ENCODE measurements at regions not wholly inside any gene's neighbourhood (a gene's known extent, or its start where the extent isn't known, plus 50 kb on each side); places are given as distances from the start of the nearest gene placed in this dataset.

DNA sequence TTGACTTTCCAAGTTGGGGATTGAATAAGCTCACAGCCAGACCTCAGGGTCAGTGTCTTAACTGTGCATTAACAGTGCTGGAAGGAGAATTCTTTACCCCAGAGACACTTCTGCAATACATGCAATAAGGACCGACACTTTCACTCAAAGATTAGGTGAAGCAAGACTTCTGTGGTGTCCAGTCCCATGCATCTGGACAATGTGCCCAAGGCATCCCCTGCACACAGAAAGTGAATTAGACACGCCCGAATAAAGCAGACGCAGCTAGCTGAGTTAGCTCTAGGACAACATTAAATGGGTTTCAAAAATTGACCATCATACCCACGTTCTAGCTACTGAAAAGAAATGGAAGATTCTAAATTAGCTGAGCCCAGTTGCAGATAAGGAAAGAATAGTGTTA lies 223.9 kb upstream of the NR2F2 start:
- DNase-seq: no peak

- no peak for DNase-seq
Measured at GRCh38 chr15:96107916-96108315, 222.6 kb upstream of the NR2F2 start.

DNA sequence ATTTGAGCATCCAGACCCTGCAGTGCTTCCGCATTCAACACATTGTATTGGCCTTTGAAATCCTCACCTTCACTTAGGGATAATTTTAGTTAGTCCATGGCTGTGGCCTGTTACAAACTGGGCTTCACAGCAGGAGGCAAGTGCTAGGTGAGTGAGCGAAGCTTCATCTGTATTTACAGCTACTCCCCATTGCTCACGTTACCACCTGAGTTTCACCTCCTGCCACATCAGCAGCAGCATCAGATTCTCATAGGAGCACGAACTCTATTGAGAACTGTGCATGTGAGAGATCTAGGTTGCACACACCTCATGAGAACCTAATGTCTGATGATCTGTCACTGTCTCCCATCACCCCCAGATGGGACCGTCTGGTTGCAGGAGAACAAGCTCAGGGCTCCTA lies 222.1 kb upstream of the NR2F2 start:
- no peak for DNase-seq

GRCh38 chr15:96109820-96110219 lies 220.7 kb upstream of the NR2F2 start:
- DNase-seq: no peak

DNA sequence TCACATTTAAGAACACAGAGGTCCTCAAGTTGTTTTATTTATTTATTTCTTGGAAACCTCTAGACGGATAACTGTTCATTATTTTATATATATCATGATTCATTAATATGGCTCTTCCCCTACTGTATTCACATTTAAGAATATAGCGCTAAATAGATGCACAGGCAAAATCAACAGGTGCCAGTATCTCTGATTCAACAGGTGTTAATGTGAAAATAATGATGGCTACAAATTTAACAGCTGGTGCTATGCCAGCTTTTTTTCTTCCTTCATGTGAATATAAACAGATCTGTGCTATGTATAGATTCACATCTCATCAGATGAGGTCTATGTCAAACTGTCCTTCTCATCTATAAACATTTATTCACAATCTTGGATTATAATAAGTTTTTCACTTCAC lies 218.5 kb upstream of the NR2F2 start:
- no peak for DNase-seq

DNA sequence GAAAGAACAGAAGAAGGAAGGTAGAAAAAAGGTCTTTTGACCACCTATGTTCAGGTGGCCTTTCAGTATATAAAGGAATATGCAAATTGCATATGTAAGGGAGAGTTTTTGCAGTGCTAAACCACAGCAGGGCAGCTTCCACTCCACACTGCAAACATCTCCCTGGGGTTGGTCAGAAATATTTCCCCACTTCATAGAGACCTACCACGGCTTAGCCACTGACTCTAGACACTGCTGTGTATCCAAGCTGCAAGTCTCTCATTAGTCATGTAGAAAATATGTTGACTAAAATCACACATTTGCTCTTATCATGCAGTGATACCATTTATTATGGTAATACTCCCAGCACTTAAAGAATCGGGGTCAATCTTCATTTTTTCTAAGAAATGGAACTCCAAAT lies 214.9 kb upstream of the NR2F2 start:
- DNase-seq: no peak

GRCh38 chr15:96117270-96117669 lies 213.2 kb upstream of the NR2F2 start:
- no peak for DNase-seq

- no peak for DNase-seq
Measured at GRCh38 chr15:96119734-96120133, 210.8 kb upstream of the NR2F2 start.

- DNase-seq: no peak
Measured at GRCh38 chr15:96121086-96121920, 209.2 kb upstream of the NR2F2 start.

GRCh38 chr15:96122077-96123027 lies 208.1 kb upstream of the NR2F2 start:
- DNase-seq: no peak

DNA sequence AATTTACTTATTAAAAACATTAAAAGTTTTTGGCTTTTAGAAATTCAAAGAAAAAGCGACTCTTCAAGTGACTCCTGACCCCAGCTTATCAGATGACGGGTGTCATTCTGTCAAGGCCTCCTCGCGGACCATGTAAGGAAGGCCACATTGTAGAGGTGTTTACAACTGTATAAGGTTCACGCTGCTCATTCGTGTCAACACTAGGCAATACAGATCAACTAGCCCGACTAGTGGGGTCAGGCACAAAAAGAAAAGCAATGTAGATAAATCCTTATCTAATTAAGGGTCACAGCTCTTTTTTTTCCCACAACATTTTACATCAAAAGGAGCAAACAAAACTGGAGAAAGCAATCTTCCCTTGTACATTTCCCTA lies 207.5 kb upstream of the NR2F2 start:
- no peak for DNase-seq

GRCh38 chr15:96123630-96124187 lies 206.8 kb upstream of the NR2F2 start:
- no peak for DNase-seq

DNA sequence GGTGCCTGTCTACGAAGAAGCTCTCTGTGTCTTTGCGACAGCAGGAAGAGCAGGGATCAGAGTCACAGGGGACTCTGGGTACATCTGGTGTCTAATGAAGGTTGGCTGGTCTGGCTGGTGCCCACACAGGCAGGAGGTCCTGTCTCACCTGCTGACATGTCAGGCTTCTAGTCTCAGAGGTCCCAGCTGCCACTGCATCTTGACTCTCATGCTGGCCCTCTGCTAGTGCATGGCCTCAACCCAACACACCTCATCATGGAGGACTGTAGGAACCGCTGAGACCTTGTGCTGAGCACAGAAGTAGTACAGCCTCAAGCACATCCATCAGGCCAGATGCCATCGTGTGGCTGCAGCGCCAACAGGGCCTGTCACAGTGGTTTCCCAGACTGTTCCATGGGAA lies 206.1 kb upstream of the NR2F2 start:
- DNase-seq: no peak

DNA sequence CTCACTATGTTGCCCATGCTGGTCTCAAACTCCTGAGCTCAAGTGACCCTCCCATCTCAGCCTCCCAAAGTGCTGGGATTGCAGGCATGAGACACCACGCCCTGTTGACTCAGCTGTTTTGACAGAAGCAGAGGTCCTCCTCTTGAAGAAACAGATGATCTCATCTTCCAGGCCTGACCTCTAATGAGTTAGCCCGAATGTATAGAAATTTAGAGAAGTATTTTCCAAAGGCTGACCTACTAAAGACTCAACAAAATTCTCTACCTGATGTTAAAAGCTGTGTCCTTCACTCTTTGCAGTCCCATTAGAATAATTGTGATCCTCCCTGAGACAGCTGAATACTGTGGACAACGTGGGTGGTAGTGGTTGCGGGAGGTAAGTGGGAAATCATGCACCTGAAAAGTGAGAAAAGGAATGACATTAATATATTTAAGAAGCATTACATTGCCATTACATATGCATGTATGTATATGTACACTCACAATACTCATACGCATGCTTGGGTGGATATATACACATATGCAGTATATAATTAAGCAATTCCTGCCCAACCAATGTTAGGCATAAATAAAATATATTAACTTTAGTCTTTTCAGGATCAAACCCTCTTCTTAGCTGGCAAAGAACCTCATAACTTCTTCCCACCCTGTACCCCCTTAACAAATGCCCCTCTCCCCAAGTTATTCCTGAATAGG lies 204.6 kb upstream of the NR2F2 start:
- no peak for DNase-seq

DNA sequence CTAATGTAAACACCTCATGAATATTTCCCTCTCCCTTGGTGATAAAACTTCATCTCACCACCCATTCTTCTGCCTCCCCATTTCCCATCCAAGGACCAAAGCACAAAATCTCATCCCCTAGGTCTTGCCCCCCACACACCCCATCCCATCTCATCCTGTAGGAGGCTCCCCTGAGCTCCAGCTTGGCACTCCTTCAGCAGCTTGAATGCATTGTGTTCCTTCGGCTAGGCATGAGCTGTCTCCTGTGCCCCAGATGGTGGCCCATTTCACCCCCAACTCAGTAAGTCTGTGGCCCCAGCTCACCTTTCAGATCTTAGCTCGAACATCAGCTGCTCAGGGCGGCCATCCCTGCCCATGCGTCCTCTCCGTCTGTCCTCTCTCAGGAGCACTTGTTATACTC lies 203.6 kb upstream of the NR2F2 start:
- no peak for DNase-seq

- DNase-seq: no peak
Measured at GRCh38 chr15:96130734-96131133, 199.8 kb upstream of the NR2F2 start.

DNA sequence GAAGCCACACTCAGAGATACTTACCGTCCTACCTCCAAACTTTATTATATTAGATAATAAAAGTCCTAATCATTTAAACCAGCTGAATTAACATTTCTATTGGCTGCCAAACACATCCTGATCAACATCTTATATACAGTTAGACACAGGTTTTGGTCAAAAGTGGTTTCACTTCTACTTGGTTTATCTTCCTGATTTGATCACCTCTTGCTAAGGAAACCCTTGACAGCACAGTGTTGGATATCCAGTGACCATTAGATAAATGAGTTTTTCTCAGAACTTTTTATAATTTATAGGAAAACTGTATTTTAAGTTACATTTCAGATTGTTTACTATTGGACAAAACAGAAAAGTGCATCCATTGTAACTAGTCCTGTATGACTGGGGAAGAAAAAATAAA lies 198.4 kb upstream of the NR2F2 start:
- DNase-seq: no peak

- DNase-seq: no peak
Measured at GRCh38 chr15:96135166-96136093, 195.1 kb upstream of the NR2F2 start.

- DNase-seq: no peak
Measured at GRCh38 chr15:96138985-96139384, 191.5 kb upstream of the NR2F2 start.

DNA sequence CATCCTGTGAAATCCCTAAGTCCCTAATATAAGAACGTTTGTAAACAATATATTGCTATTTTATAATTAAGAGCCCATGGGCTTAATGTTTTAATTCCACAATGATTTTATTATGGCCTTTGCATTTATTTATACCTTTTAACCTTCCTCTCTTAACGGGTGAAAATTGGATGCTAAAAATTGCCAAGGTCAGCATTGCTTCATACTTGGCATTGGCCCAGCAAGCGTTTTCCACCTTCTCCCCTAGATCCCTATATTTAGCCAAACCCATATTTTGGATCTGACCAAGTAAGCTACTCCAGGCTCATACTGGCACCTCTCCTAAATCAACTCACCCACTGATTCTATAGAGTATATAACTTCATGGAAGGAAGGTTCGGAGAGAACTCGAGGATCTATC lies 188.0 kb upstream of the NR2F2 start:
- DNase-seq: no peak

DNA sequence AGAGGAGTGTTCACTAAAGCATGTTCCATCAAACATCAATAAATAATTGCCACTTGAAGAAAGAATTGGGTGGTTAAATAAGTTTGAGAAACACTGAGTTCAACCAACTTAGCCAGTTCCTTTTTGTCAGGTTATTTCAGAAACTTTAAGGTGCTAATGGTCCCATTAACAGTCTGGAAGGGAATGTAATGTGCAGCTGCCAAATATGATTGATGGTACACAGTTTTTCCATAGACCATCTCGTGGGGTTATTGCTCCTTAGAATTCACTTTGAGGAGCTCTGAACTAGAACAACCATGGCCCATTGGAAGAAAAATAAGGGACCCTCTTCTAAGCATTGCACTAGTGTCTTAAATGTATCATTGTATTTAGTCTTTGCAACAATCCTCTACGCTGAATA lies 185.8 kb upstream of the NR2F2 start:
- DNase-seq: no peak

- no peak for DNase-seq
Measured at GRCh38 chr15:96146726-96147125, 183.8 kb upstream of the NR2F2 start.
